Right lobe of liver (tissue), 6 donors: ENCODE measurements at regions not wholly inside any gene's neighbourhood (a gene's known extent, or its start where the extent isn't known, plus 50 kb on each side); places are given as distances from the start of the nearest gene placed in this dataset.

Source experiments
- ATAC-seq, 4 donors: fragments of 200-7000 bp; cut with Tn5 transposase; one replicate each; pipeline ENCODE4 v1.9.1; 2020; ENCODE audit warnings: mild to moderate bottlenecking in 4 of 4, moderate library complexity in 4 of 4
- DNase-seq, 3 donors: peaks; one replicate each; pipeline ENCODE4 v3.0.0-alpha.2; 2020
- H3K27ac ChIP-seq, 3 donors: fragments of 200-600 bp; one replicate each; pipeline ENCODE4 v1.8.0; 2022
- H3K27me3 ChIP-seq, 2 donors: fragments of 200-600 bp; one replicate each; pipeline ENCODE4 v1.8.0; 2022
- H3K36me3 ChIP-seq, 4 donors: fragments of 200-600 bp; sonication (generic) in 1 of 4; one replicate each; pipeline versions ENCODE4 v1.5.1 to v1.8.0; 2017 to 2022; ENCODE audit warnings: control low read depth in 1 of 4
- H3K4me1 ChIP-seq, 4 donors: fragments of 200-600 bp; sonication (generic) in 1 of 4; one replicate each; pipeline versions ENCODE4 v1.5.1 to v1.8.0; 2017 to 2022; ENCODE audit warnings: control low read depth in 1 of 4
- H3K4me3 ChIP-seq, 3 donors: fragments of 200-600 bp; one replicate each; pipeline ENCODE4 v1.8.0; 2022
- H3K9me3 ChIP-seq, 4 donors: fragments of 200-600 bp; sonication (generic) in 1 of 4; one replicate each; pipeline versions ENCODE4 v1.5.1 to v1.8.0; 2017 to 2022; ENCODE audit warnings: control low read depth in 1 of 4
- POLR2A ChIP-seq: fragments of 450-650 bp; IDR thresholded peaks from one replicate; pipeline ENCODE4 v1.6.1; 2017; ENCODE audit warnings: antibody characterized with exemption, mild to moderate bottlenecking
- WGBS: methylation state at CpG from one replicate; pipeline ENCODE4 v1.1.6; 2018; ENCODE audit warnings: low coverage, low lambda C conversion rate; ENCODE audit not compliant: insufficient coverage; ENCODE audit errors: missing lambda C conversion rate; 5-methylcytosine and 5-hydroxymethylcytosine counted together
- intact Hi-C, 2 donors: fragments of 100-400 bp; cut with DNase I; formaldehyde crosslinking; loops; one replicate each; pipeline versions ENCODE4 v1.11.2 to v1.14.1; 2022
- TF ChIP-seq, protein P1 (sequence below), 4 donors: fragments of 200-600 bp in 3 of 4; fragments of 450-650 bp in 1 of 4; IDR thresholded peaks; one replicate each; pipeline versions ENCODE4 v1.5.1 to v1.8.0; 2016 to 2022; ENCODE audit warnings: antibody characterized with exemption in 4 of 4, mild to moderate bottlenecking in 2 of 4
- donor health status: DM: no; HTN: yes; CAD: no.
- donor health status: DM: no; HTN: no; CAD: no.
- donor health status: DM: no; HTN: no; CAD: no.
- donor health status: DM: no; HTN: yes; CAD: no.
- donor health status: DM: no; HTN: yes; CAD: no.

DNA sequence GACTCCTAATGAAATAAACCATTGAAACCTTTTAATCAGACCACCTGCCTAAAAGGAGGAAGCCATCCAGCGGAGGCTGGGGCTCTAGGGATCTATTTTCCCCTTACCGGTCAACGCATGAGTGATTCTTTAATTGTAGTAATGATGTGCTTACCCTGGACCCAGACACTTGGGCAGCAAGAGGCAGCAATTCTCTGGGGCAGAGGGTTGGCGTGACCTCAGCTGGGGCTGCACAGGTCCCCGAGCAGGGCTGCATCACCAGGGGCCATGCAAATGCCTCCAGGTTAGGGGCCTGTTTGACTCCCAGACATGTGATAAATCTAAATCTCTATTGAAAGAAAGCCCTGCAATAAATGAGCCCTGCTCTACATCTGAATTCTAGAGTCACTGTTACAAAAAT is 194.2 kb upstream of the TSHZ3 start:
- no peaks in the 10 kb centered on the region for H3K36me3 ChIP-seq
- intact Hi-C loops: no loop called here
- ATAC-seq: no peak
- no peak overlapping the region for H3K4me3 ChIP-seq
- no peak for DNase-seq
- H3K9me3 ChIP-seq: no peaks in the 10 kb centered on the region
- no peak overlapping the region for H3K27ac ChIP-seq
- no peak for TF ChIP-seq POLR2A
- TF ChIP-seq, protein P1, sequence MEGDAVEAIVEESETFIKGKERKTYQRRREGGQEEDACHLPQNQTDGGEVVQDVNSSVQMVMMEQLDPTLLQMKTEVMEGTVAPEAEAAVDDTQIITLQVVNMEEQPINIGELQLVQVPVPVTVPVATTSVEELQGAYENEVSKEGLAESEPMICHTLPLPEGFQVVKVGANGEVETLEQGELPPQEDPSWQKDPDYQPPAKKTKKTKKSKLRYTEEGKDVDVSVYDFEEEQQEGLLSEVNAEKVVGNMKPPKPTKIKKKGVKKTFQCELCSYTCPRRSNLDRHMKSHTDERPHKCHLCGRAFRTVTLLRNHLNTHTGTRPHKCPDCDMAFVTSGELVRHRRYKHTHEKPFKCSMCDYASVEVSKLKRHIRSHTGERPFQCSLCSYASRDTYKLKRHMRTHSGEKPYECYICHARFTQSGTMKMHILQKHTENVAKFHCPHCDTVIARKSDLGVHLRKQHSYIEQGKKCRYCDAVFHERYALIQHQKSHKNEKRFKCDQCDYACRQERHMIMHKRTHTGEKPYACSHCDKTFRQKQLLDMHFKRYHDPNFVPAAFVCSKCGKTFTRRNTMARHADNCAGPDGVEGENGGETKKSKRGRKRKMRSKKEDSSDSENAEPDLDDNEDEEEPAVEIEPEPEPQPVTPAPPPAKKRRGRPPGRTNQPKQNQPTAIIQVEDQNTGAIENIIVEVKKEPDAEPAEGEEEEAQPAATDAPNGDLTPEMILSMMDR (IDR thresholded peaks at IDR 0.05): no peak
- no peaks in the 10 kb centered on the region for H3K4me1 ChIP-seq
- H3K27me3 ChIP-seq: no peaks in the 10 kb centered on the region
- 47% methylated on average over 2 of the region's 5 CpGs for WGBS

DNA sequence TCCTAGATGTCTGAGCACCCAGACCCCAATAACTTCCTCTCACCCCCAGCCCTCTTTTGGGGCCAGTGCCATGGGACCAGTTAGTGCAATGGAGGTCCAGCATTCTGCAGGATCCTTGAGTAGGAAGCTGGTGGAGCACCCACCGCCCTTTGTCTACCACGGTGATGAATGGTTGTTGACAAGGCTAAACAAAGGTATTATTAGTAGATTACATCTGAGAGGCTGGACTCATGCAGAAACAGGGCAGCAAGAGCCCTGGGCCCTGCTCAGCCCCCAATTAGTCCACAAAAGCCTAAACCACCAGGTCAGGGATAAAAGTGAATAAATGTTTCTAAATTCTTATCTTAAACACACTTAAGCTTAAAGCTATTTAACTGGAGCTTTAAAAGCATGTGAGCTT is 196.5 kb upstream of the TSHZ3 start:
- Histone ChIP-seq H3K27ac (no peak overlapping the region), H3K4me3 (no peak overlapping the region), H3K9me3 (no peaks in the 10 kb centered on the region), H3K4me1 (no peaks in the 10 kb centered on the region), H3K36me3 (no peaks in the 10 kb centered on the region), H3K27me3 (no peaks in the 10 kb centered on the region)
- DNase-seq: no peak
- intact Hi-C loops: no loop called here
- no peak for TF ChIP-seq POLR2A
- TF ChIP-seq, protein P1 (IDR thresholded peaks at IDR 0.05): no peak
- ATAC-seq: no peak
- WGBS: 60% methylated on average over 2 of the region's 2 CpGs

DNA sequence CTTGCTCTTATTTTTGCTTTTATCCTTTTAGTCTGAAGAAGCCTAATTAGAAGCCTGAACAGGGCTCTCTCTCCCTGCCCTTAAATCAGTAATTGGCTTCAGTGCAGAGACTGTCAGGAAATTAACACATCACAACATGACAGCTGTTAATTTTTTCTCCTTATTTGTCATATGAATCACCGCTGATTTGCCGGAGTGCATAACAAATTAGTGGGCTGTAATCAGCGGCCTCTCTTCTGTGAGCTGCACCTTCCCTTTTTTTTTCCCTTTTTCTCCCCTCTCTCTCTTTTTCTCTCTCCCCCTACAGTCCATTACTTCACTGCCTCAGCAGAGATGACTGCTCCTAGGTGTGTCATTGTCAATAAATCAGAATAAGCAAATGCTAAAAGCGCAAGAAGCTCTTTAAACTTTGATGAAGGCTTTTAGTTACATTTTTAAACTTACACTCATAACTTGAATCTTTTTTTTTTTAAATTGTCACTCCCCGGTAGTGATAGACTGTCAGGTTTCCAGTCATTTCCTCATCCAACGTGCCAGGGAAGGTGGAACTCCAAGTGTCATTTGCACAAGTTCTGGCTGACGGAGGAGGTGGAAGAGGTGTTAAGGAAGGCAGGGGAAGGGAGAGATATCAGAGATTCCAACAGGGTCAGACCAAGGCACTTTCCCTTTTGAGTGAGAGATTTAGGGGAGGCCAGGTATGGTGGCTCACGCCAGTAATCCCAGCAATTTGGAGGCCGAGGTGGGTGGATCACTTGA is 197.1 kb upstream of the TSHZ3 start:
- Histone ChIP-seq H3K36me3 (no peaks in the 10 kb centered on the region), H3K9me3 (no peaks in the 10 kb centered on the region), H3K27ac (no peak overlapping the region), H3K4me1 (no peaks in the 10 kb centered on the region), H3K27me3 (no peaks in the 10 kb centered on the region), H3K4me3 (no peak overlapping the region)
- DNase-seq (no peak), ATAC-seq (no peak)
- 61% methylated on average over 7 of the region's 9 CpGs for WGBS
- intact Hi-C loops: no loop called here
- TF ChIP-seq POLR2A: no peak
- TF ChIP-seq, protein P1 (IDR thresholded peaks at IDR 0.05): no peak

DNA sequence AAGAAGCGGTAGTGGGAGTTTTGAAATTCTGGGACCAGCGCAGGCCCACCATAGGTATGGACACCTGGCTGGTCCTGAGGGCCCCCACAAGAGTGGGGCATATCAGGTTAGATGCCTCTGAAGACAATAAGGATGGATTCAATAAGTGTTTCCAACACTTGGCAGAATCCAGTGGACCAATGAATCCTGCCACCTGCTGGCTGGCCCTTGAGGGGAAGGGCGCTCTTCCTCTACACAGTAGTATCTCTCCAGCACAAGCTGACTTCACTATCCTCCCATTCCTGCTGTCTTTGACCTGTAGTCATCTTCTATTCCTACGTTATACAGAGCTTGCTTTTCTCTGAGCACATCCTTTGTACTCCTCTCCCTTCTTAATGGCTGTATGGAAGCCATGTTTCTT is 199.7 kb upstream of the TSHZ3 start:
- Histone ChIP-seq H3K27me3 (no peaks in the 10 kb centered on the region), H3K27ac (no peak overlapping the region), H3K4me3 (no peak overlapping the region), H3K36me3 (no peaks in the 10 kb centered on the region), H3K9me3 (no peaks in the 10 kb centered on the region), H3K4me1 (no peaks in the 10 kb centered on the region)
- no peak for DNase-seq
- 62% methylated on average over 3 of the region's 4 CpGs for WGBS
- peak in 3 of 4 donors; percentile 28 to 63 (median 55) for ATAC-seq
- intact Hi-C loops: no loop called here
- no peak for TF ChIP-seq POLR2A
- TF ChIP-seq, protein P1 (IDR thresholded peaks at IDR 0.05): peak; percentile 17 to 62 (median 52)
